ENCODE measurements at regions not wholly inside any gene's neighbourhood (a gene's known extent, or its start where the extent isn't known, plus 50 kb on each side); places are given as distances from the start of the nearest gene placed in this dataset.

- WGBS, 2 experiments (ENCODE audit: extremely low coverage in 2 of 2, insufficient read length in 1 of 2): no CpG with 5 or more reads among the region's 12 CpGs
These were observed 87.9 kb upstream of the ZNF507 start for GRCh38 chr19:32257326-32258073.

More at GRCh38 chr19:32257326-32258073, 87.9 kb upstream of the ZNF507 start:
- H3K4me1 ChIP-seq (ENCODE audit: control insufficient read depth, insufficient read depth, low read length): no peaks in the 10 kb centered on the region
- ATAC-seq (ENCODE audit: low read depth) (no peak), DNase-seq (no peak)
- H2BK15ac ChIP-seq (ENCODE audit: low read depth, low read length): no peak overlapping the region
- H3K9ac ChIP-seq (ENCODE audit: low read depth, low read length): no peak overlapping the region
- H4K20me1 ChIP-seq (ENCODE audit: insufficient read depth, low read length): no peaks in the 10 kb centered on the region
- H3K4me3 ChIP-seq (ENCODE audit: insufficient read depth, low read depth, low read length): no peak overlapping the region
- no peak overlapping the region for H4K8ac ChIP-seq (ENCODE audit: low read depth in 2 of 2, low read length in 2 of 2)
- H3K23ac ChIP-seq (ENCODE audit: low read depth, low read length): no peak overlapping the region
- in situ Hi-C loops (cut with MboI; ENCODE audit: low sequenced_read_pairs): no loop called here
- H2BK5ac ChIP-seq (ENCODE audit: low read depth, low read length, poor library complexity, severe bottlenecking): no peak overlapping the region
- no peak for TF ChIP-seq CEBPB (IDR thresholded peaks at IDR 0.05; ENCODE audit: low read depth, low read length)
- TF ChIP-seq RCOR1 (IDR thresholded peaks at IDR 0.05; ENCODE audit: insufficient replicate concordance, low read length): no peak
- no peak for TF ChIP-seq BHLHE40 (IDR thresholded peaks at IDR 0.05; ENCODE audit: low read depth, low read length)
- TF ChIP-seq NFE2L2 (IDR thresholded peaks at IDR 0.05; ENCODE audit: low read depth, low read length): no peak
- TF ChIP-seq RFX5 (IDR thresholded peaks at IDR 0.05; ENCODE audit: low read depth, low read length): no peak
- no peak for TF ChIP-seq CHD1 (IDR thresholded peaks at IDR 0.05; ENCODE audit: low read depth, low read length)
- no peak for TF ChIP-seq MAZ (IDR thresholded peaks at IDR 0.05; ENCODE audit: borderline replicate concordance, low read depth, low read length)
- no peak for TF ChIP-seq FOS (IDR thresholded peaks at IDR 0.05; ENCODE audit: low read depth, low read length)
- TF ChIP-seq MAFK (IDR thresholded peaks at IDR 0.05; ENCODE audit: low read depth, low read length): no peak
- no peak for TF ChIP-seq POLR2A (IDR thresholded peaks at IDR 0.05; ENCODE audit: low read depth, low read length)
- TF ChIP-seq MXI1 (IDR thresholded peaks at IDR 0.05; ENCODE audit: borderline replicate concordance, low read depth, low read length): no peak
- TF ChIP-seq, protein P1, sequence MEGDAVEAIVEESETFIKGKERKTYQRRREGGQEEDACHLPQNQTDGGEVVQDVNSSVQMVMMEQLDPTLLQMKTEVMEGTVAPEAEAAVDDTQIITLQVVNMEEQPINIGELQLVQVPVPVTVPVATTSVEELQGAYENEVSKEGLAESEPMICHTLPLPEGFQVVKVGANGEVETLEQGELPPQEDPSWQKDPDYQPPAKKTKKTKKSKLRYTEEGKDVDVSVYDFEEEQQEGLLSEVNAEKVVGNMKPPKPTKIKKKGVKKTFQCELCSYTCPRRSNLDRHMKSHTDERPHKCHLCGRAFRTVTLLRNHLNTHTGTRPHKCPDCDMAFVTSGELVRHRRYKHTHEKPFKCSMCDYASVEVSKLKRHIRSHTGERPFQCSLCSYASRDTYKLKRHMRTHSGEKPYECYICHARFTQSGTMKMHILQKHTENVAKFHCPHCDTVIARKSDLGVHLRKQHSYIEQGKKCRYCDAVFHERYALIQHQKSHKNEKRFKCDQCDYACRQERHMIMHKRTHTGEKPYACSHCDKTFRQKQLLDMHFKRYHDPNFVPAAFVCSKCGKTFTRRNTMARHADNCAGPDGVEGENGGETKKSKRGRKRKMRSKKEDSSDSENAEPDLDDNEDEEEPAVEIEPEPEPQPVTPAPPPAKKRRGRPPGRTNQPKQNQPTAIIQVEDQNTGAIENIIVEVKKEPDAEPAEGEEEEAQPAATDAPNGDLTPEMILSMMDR (conservative IDR thresholded peaks at IDR 0.05; ENCODE audit: low read depth, low read length): no peak
- TF ChIP-seq RAD21 (IDR thresholded peaks at IDR 0.05; ENCODE audit: low read length): no peak
- TF ChIP-seq USF2 (IDR thresholded peaks at IDR 0.05; ENCODE audit: low read depth, low read length): no peak
- no peak for TF ChIP-seq SMC3 (IDR thresholded peaks at IDR 0.05; ENCODE audit: low read depth, low read length)
- no peak for TF ChIP-seq ELK1 (IDR thresholded peaks at IDR 0.05; ENCODE audit: borderline replicate concordance, low read depth, low read length)
- H3K4ac ChIP-seq (ENCODE audit: low read depth, low read length): no peak overlapping the region
- H2BK20ac ChIP-seq (ENCODE audit: low read depth, low read length): no peak overlapping the region
- H2AFZ ChIP-seq (replicated peaks; ENCODE audit: low read length, poor library complexity): peak overlapping the region; percentile 43
- no peak overlapping the region for H3K14ac ChIP-seq (replicated peaks; ENCODE audit: low read depth, low read length)
- no peak overlapping the region for H4K91ac ChIP-seq (ENCODE audit: insufficient read depth, low read depth, low read length)
- no peak overlapping the region for H2BK120ac ChIP-seq (ENCODE audit: low read depth, low read length)
- no peak overlapping the region for H3K18ac ChIP-seq (ENCODE audit: low read depth, low read length)
- H4K5ac ChIP-seq (ENCODE audit: low read depth, low read length): no peak overlapping the region
- BruUV-seq (replicated peaks): no TSS peak
- H3K9me3 ChIP-seq (ENCODE audit: control insufficient read depth, insufficient read depth, low read length): no peaks in the 10 kb centered on the region
- H3K56ac ChIP-seq (ENCODE audit: extremely low read depth, insufficient read depth, low read length): no peak overlapping the region
- no peak overlapping the region for H3K27ac ChIP-seq (ENCODE audit: insufficient read depth, low read length)
- dilution Hi-C loops (cut with HindIII; ENCODE audit: low sequenced_read_pairs, unreplicated experiment): no loop called here
- H2AK9ac ChIP-seq (replicated peaks; ENCODE audit: low read depth, low read length, poor library complexity): no peak overlapping the region
- CTCF ChIA-PET: no interaction called here
- H3K79me1 ChIP-seq (ENCODE audit: low read depth in 1 of 2, low read length in 2 of 2): no peaks in the 10 kb centered on the region
- H2AK5ac ChIP-seq (ENCODE audit: low read depth, low read length): no peak overlapping the region
- no peaks in the 10 kb centered on the region for H3K9me1 ChIP-seq (ENCODE audit: insufficient read depth, low read length)
- H3K36me3 ChIP-seq (ENCODE audit: control insufficient read depth, insufficient read depth, low read length): no peaks in the 10 kb centered on the region
- intact Hi-C loops (cut with micrococcal nuclease): no loop called here
- POLR2A ChIA-PET (ENCODE audit: unreplicated experiment): no interaction called here
- no peaks in the 10 kb centered on the region for H3K27me3 ChIP-seq (ENCODE audit: control insufficient read depth, insufficient read depth, low read length)
- no peak overlapping the region for H3K4me2 ChIP-seq (ENCODE audit: low read depth, low read length)

Data from IMR-90 (cell line).